CD4-positive, alpha-beta T cell treated with Interleukin-6 for 4 hours (primary cell): ENCODE measurements at regions not wholly inside any gene's neighbourhood (a gene's known extent, or its start where the extent isn't known, plus 50 kb on each side); places are given as distances from the start of the nearest gene placed in this dataset.

Experiments
- DNase-seq: peaks from one replicate; pipeline ENCODE4 v3.0.0-alpha.2; 2020; ENCODE audit warnings: mixed read lengths

- no peak for DNase-seq
Measured at GRCh38 chr12:111310076-111310870, 58.6 kb downstream of the PHETA1 start.

- DNase-seq = no peak
Measured at GRCh38 chr12:111309584-111309983, 59.3 kb downstream of the PHETA1 start.

- no peak for DNase-seq
Measured at GRCh38 chr12:111308473-111308872, 60.4 kb downstream of the PHETA1 start.

GRCh38 chr12:111304642-111305071 lies 64.2 kb downstream of the PHETA1 start:
- DNase-seq = peak; percentile 5

GRCh38 chr12:111303531-111303930 lies 65.4 kb downstream of the PHETA1 start:
- no peak for DNase-seq

- DNase-seq = peak; percentile 49
Measured at GRCh38 chr12:111298582-111299436, 70.1 kb downstream of the PHETA1 start.

GRCh38 chr12:111297703-111298426 lies 71.0 kb downstream of the PHETA1 start:
- no peak for DNase-seq

- no peak for DNase-seq
Measured at GRCh38 chr12:111296906-111297463, 71.9 kb downstream of the PHETA1 start.

GRCh38 chr12:111295176-111295575 lies 73.7 kb downstream of the PHETA1 start:
- DNase-seq = no peak

- DNase-seq = no peak
Measured at GRCh38 chr12:111293266-111294009, 75.5 kb downstream of the PHETA1 start.

GRCh38 chr12:111291357-111291756 lies 77.5 kb downstream of the PHETA1 start:
- no peak for DNase-seq

GRCh38 chr12:111288771-111289170 lies 80.1 kb downstream of the PHETA1 start:
- no peak for DNase-seq

- DNase-seq = no peak
Measured at GRCh38 chr12:111287125-111287900, 81.6 kb downstream of the PHETA1 start.

GRCh38 chr12:111285200-111285599 lies 83.7 kb downstream of the PHETA1 start:
- no peak for DNase-seq

- DNase-seq = no peak
Measured at GRCh38 chr12:111284709-111285108, 84.2 kb downstream of the PHETA1 start.

GRCh38 chr12:111283966-111284365 lies 84.9 kb downstream of the PHETA1 start:
- no peak for DNase-seq

- no peak for DNase-seq
Measured at GRCh38 chr12:111283521-111283920, 85.4 kb downstream of the PHETA1 start.

GRCh38 chr12:111277570-111277969 lies 91.3 kb downstream of the PHETA1 start:
- DNase-seq = no peak

- no peak for DNase-seq
Measured at GRCh38 chr12:111276146-111276545, 92.7 kb downstream of the PHETA1 start.

- no peak for DNase-seq
Measured at GRCh38 chr12:111275308-111275707, 93.6 kb downstream of the PHETA1 start.

- DNase-seq = no peak
Measured at GRCh38 chr12:111274777-111275176, 94.1 kb downstream of the PHETA1 start.
